ENCODE measurements at regions not wholly inside any gene's neighbourhood (a gene's known extent, or its start where the extent isn't known, plus 50 kb on each side); places are given as distances from the start of the nearest gene placed in this dataset.

GRCh38 chr20:57934007-57934805 is 224.4 kb upstream of the PMEPA1 start:
- no peak for DNase-seq
- no peaks in the 10 kb centered on the region for H3K36me3 Mint-ChIP-seq
- H3K4me1 Mint-ChIP-seq, result no peaks in the 10 kb centered on the region
- H3K27ac Mint-ChIP-seq, result no peak overlapping the region
- no peaks in the 10 kb centered on the region for H3K9me3 Mint-ChIP-seq
- CTCF ChIA-PET, result no interaction called here
- H3K4me3 Mint-ChIP-seq, result no peak overlapping the region
- H3K27me3 Mint-ChIP-seq, result peaks cover 12% of the 10 kb centered on the region

- no peak overlapping the region for H3K4me3 Mint-ChIP-seq
- no peak overlapping the region for H3K27ac Mint-ChIP-seq
- H3K27me3 Mint-ChIP-seq, result peaks cover 12% of the 10 kb centered on the region
- DNase-seq, result no peak
- H3K9me3 Mint-ChIP-seq, result no peaks in the 10 kb centered on the region
- H3K4me1 Mint-ChIP-seq, result no peaks in the 10 kb centered on the region
- no peaks in the 10 kb centered on the region for H3K36me3 Mint-ChIP-seq
- CTCF ChIA-PET, result no interaction called here
Observed at GRCh38 chr20:57932227-57932864, 222.5 kb upstream of the PMEPA1 start.

GRCh38 chr20:57930351-57930750 is 220.5 kb upstream of the PMEPA1 start:
- Mint-ChIP-seq H3K4me1 (no peaks in the 10 kb centered on the region), H3K36me3 (no peaks in the 10 kb centered on the region), H3K4me3 (no peak overlapping the region), H3K9me3 (peaks cover 12% of the 10 kb centered on the region), H3K27ac (no peak overlapping the region), H3K27me3 (peaks cover 12% of the 10 kb centered on the region)
- DNase-seq, result no peak
- CTCF ChIA-PET, result no interaction called here

- peaks cover 12% of the 10 kb centered on the region for H3K27me3 Mint-ChIP-seq
- H3K4me1 Mint-ChIP-seq, result no peaks in the 10 kb centered on the region
- CTCF ChIA-PET, result no interaction called here
- peaks cover 12% of the 10 kb centered on the region for H3K9me3 Mint-ChIP-seq
- H3K4me3 Mint-ChIP-seq, result no peak overlapping the region
- no peak for DNase-seq
- H3K36me3 Mint-ChIP-seq, result no peaks in the 10 kb centered on the region
- H3K27ac Mint-ChIP-seq, result no peak overlapping the region
Observed at GRCh38 chr20:57928181-57928967, 218.6 kb upstream of the PMEPA1 start.

- peaks cover 12% of the 10 kb centered on the region for H3K9me3 Mint-ChIP-seq
- CTCF ChIA-PET, result no interaction called here
- no peak overlapping the region for H3K27ac Mint-ChIP-seq
- no peaks in the 10 kb centered on the region for H3K4me1 Mint-ChIP-seq
- DNase-seq, result no peak
- peaks cover 10% of the 10 kb centered on the region for H3K27me3 Mint-ChIP-seq
- H3K4me3 Mint-ChIP-seq, result no peak overlapping the region
- no peaks in the 10 kb centered on the region for H3K36me3 Mint-ChIP-seq
Observed at GRCh38 chr20:57927376-57927775, 217.6 kb upstream of the PMEPA1 start.

GRCh38 chr20:57922706-57923105 is 212.9 kb upstream of the PMEPA1 start:
- Mint-ChIP-seq H3K27ac (no peak overlapping the region), H3K27me3 (peaks cover 7% of the 10 kb centered on the region), H3K36me3 (no peaks in the 10 kb centered on the region), H3K4me1 (no peaks in the 10 kb centered on the region), H3K9me3 (peaks cover 12% of the 10 kb centered on the region), H3K4me3 (no peak overlapping the region)
- DNase-seq, result no peak
- CTCF ChIA-PET, result no interaction called here

GRCh38 chr20:57922083-57922482 is 212.3 kb upstream of the PMEPA1 start:
- H3K4me3 Mint-ChIP-seq, result no peak overlapping the region
- peaks cover 12% of the 10 kb centered on the region for H3K9me3 Mint-ChIP-seq
- no peaks in the 10 kb centered on the region for H3K4me1 Mint-ChIP-seq
- DNase-seq, result no peak
- no peaks in the 10 kb centered on the region for H3K36me3 Mint-ChIP-seq
- CTCF ChIA-PET, result no interaction called here
- peaks cover 7% of the 10 kb centered on the region for H3K27me3 Mint-ChIP-seq
- H3K27ac Mint-ChIP-seq, result no peak overlapping the region

- no peak overlapping the region for H3K4me3 Mint-ChIP-seq
- H3K4me1 Mint-ChIP-seq, result no peaks in the 10 kb centered on the region
- H3K36me3 Mint-ChIP-seq, result no peaks in the 10 kb centered on the region
- H3K27ac Mint-ChIP-seq, result no peak overlapping the region
- CTCF ChIA-PET, result no interaction called here
- no peak for DNase-seq
- H3K27me3 Mint-ChIP-seq, result peaks cover 8% of the 10 kb centered on the region
- H3K9me3 Mint-ChIP-seq, result peaks cover 11% of the 10 kb centered on the region
Observed at GRCh38 chr20:57921676-57922075, 211.9 kb upstream of the PMEPA1 start.

GRCh38 chr20:57920971-57921370 is 211.2 kb upstream of the PMEPA1 start:
- CTCF ChIA-PET, result no interaction called here
- peaks cover 5% of the 10 kb centered on the region for H3K9me3 Mint-ChIP-seq
- no peak for DNase-seq
- H3K4me3 Mint-ChIP-seq, result no peak overlapping the region
- H3K27me3 Mint-ChIP-seq, result peaks cover 10% of the 10 kb centered on the region
- no peaks in the 10 kb centered on the region for H3K36me3 Mint-ChIP-seq
- H3K27ac Mint-ChIP-seq, result no peak overlapping the region
- H3K4me1 Mint-ChIP-seq, result no peaks in the 10 kb centered on the region

GRCh38 chr20:57919049-57919448 is 209.2 kb upstream of the PMEPA1 start:
- no peaks in the 10 kb centered on the region for H3K9me3 Mint-ChIP-seq
- peaks cover 10% of the 10 kb centered on the region for H3K27me3 Mint-ChIP-seq
- H3K4me3 Mint-ChIP-seq, result no peak overlapping the region
- CTCF ChIA-PET, result no interaction called here
- no peak overlapping the region for H3K27ac Mint-ChIP-seq
- no peaks in the 10 kb centered on the region for H3K36me3 Mint-ChIP-seq
- no peaks in the 10 kb centered on the region for H3K4me1 Mint-ChIP-seq
- no peak for DNase-seq

GRCh38 chr20:57918551-57918950 is 208.7 kb upstream of the PMEPA1 start:
- Mint-ChIP-seq H3K4me1 (no peaks in the 10 kb centered on the region), H3K27me3 (peaks cover 10% of the 10 kb centered on the region), H3K36me3 (no peaks in the 10 kb centered on the region), H3K9me3 (no peaks in the 10 kb centered on the region), H3K27ac (no peak overlapping the region), H3K4me3 (no peak overlapping the region)
- no peak for DNase-seq
- CTCF ChIA-PET, result no interaction called here

GRCh38 chr20:57914205-57914604 is 204.4 kb upstream of the PMEPA1 start:
- CTCF ChIA-PET, result no interaction called here
- peaks cover 13% of the 10 kb centered on the region for H3K27me3 Mint-ChIP-seq
- H3K4me1 Mint-ChIP-seq, result no peaks in the 10 kb centered on the region
- no peak for DNase-seq
- H3K36me3 Mint-ChIP-seq, result no peaks in the 10 kb centered on the region
- no peaks in the 10 kb centered on the region for H3K9me3 Mint-ChIP-seq
- H3K4me3 Mint-ChIP-seq, result no peak overlapping the region
- H3K27ac Mint-ChIP-seq, result no peak overlapping the region

- Mint-ChIP-seq H3K36me3 (no peaks in the 10 kb centered on the region), H3K4me3 (no peak overlapping the region), H3K27me3 (peaks cover 22% of the 10 kb centered on the region), H3K27ac (no peak overlapping the region), H3K4me1 (no peaks in the 10 kb centered on the region), H3K9me3 (no peaks in the 10 kb centered on the region)
- CTCF ChIA-PET, result no interaction called here
- no peak for DNase-seq
Observed at GRCh38 chr20:57913156-57913930, 203.5 kb upstream of the PMEPA1 start.

- CTCF ChIA-PET, result no interaction called here
- Mint-ChIP-seq H3K4me1 (no peaks in the 10 kb centered on the region), H3K36me3 (no peaks in the 10 kb centered on the region), H3K27ac (no peak overlapping the region), H3K27me3 (peaks cover 31% of the 10 kb centered on the region), H3K4me3 (no peak overlapping the region), H3K9me3 (no peaks in the 10 kb centered on the region)
- DNase-seq, result no peak
Observed at GRCh38 chr20:57912227-57912582, 202.4 kb upstream of the PMEPA1 start.
